HCT116 (cell line): ENCODE measurements at regions not wholly inside any gene's neighbourhood (a gene's known extent, or its start where the extent isn't known, plus 50 kb on each side); places are given as distances from the start of the nearest gene placed in this dataset.

Experiments
- ATAC-seq: fragments of 200-7000 bp; cut with Tn5 transposase; 2 replicates; pipeline ENCODE4 v1.9.1; 2020; ENCODE audit warnings: mild to moderate bottlenecking, moderate library complexity
- BruUV-seq: library from RNA; stranded (reverse); fragments of 400-500 nt; replicated peaks from 2 replicates; lab custom pipeline; 2021; lab: Mats Ljungman, UMichigan
- CTCF ChIA-PET: fragments of 300-600 bp; sonication (Branson Sonifier 250); formaldehyde crosslinking; loops from one replicate; lab custom pipeline; 2021; ENCODE audit warnings: antibody characterized with exemption; lab: Charles Lee
- POLR2A ChIA-PET: fragments of 300-600, 350-600 bp; sonication (Branson Sonifier 250); formaldehyde crosslinking; loops from one replicate; lab custom pipeline; 2021; ENCODE audit warnings: antibody characterized with exemption; lab: Charles Lee
- RAD21 ChIA-PET, 2 experiments: fragments of 300-600 bp; sonication (Branson Sonifier 250); formaldehyde crosslinking; loops; one replicate each; lab custom pipeline; 2023; ENCODE audit warnings: low total read pairs in 2 of 2; ENCODE audit not compliant: uncharacterized antibody in 2 of 2, unreplicated experiment in 2 of 2, low non-redundant PET in 1 of 2; lab: Charles Lee
- DNase-seq: peaks from one replicate; pipeline ENCODE4 v3.0.0-alpha.2; 2010; ENCODE audit warnings: low read depth, low spot score
- H2AFZ ChIP-seq: fragments of 200-600 bp; shearing (Covaris generic), sonication (generic); 2 replicates; pipeline ENCODE4 v1.6.1; 2017; ENCODE audit warnings: low read depth, mixed run types, mixed read lengths, antibody characterized with exemption, low read length; ENCODE audit not compliant: poor library complexity, severe bottlenecking
- H3K27ac ChIP-seq: 2 replicates; pipeline ENCODE4 v1.5.1; 2012; ENCODE audit warnings: low read depth, low read length
- H3K27me3 ChIP-seq: fragments of 200-600 bp; sonication (generic); 2 replicates; pipeline ENCODE4 v1.6.1; 2016; ENCODE audit warnings: mixed run types, low read length, mixed read lengths; ENCODE audit not compliant: insufficient read depth
- H3K36me3 ChIP-seq, 2 experiments: fragments of 200-500 bp in 1 of 2; fragments of 200-600 bp in 1 of 2; sonication (Bioruptor generic) in 1 of 2; sonication (generic) in 1 of 2; 2 replicates each; pipeline versions ENCODE4 v1.5.1 to v1.6.1; 2014 to 2016; ENCODE audit warnings: low read length in 2 of 2, inconsistent platforms in 1 of 2, mixed read lengths in 1 of 2, mixed run types in 1 of 2; ENCODE audit not compliant: insufficient read depth in 2 of 2, control insufficient read depth in 1 of 2
- H3K4me1 ChIP-seq, 2 experiments: fragments of 200-600 bp in 1 of 2; sonication (generic) in 1 of 2; 2 replicates each; pipeline versions ENCODE4 v1.5.1 to v1.6.1; 2012 to 2017; ENCODE audit warnings: low read length in 2 of 2, inconsistent platforms in 1 of 2, mild to moderate bottlenecking in 1 of 2, mixed read lengths in 1 of 2, mixed run types in 1 of 2, moderate library complexity in 1 of 2; ENCODE audit not compliant: insufficient read depth in 2 of 2, control insufficient read depth in 1 of 2
- H3K4me2 ChIP-seq: fragments of 200-600 bp; sonication (generic); 2 replicates; pipeline ENCODE4 v1.6.1; 2017; ENCODE audit warnings: mixed run types, low read length, mixed read lengths
- H3K4me3 ChIP-seq, 2 experiments: fragments of 200-600 bp in 1 of 2; sonication (generic) in 1 of 2; replicated peaks in 1 of 2; 2 replicates each; pipeline ENCODE4 v1.5.1; 2011 to 2016; ENCODE audit warnings: low read length in 2 of 2, control low read depth in 1 of 2, low read depth in 1 of 2, mild to moderate bottlenecking in 1 of 2, mixed read lengths in 1 of 2, mixed run types in 1 of 2
- H3K79me2 ChIP-seq: fragments of 200-600 bp; sonication (generic); 2 replicates; pipeline ENCODE4 v1.6.1; 2017; ENCODE audit warnings: mild to moderate bottlenecking, mixed run types, low read length, moderate library complexity, mixed read lengths; ENCODE audit not compliant: insufficient read depth
- H3K9ac ChIP-seq: fragments of 200-600 bp; sonication (generic); 2 replicates; pipeline ENCODE4 v1.6.1; 2016; ENCODE audit warnings: low read length, mixed read lengths
- H3K9me2 ChIP-seq: fragments of 200-600 bp; sonication (generic), shearing (Covaris generic); 2 replicates; pipeline ENCODE4 v1.6.1; 2017; ENCODE audit warnings: mixed run types, mild to moderate bottlenecking, moderate library complexity; ENCODE audit not compliant: insufficient read depth
- H3K9me3 ChIP-seq, 2 experiments: fragments of 200-500 bp in 1 of 2; fragments of 200-600 bp in 1 of 2; sonication (Bioruptor generic) in 1 of 2; sonication (generic) in 1 of 2; 2 replicates each; pipeline ENCODE4 v1.6.1; 2014 to 2017; ENCODE audit warnings: low read length in 2 of 2, mixed read lengths in 2 of 2, inconsistent platforms in 1 of 2, low read depth in 1 of 2, mild to moderate bottlenecking in 1 of 2, mixed run types in 1 of 2, moderate library complexity in 1 of 2; ENCODE audit not compliant: control insufficient read depth in 1 of 2, insufficient read depth in 1 of 2
- H4K20me1 ChIP-seq: fragments of 200-600 bp; sonication (generic), shearing (Covaris generic); 2 replicates; pipeline ENCODE4 v1.6.1; 2017; ENCODE audit warnings: mixed run types, mild to moderate bottlenecking, moderate library complexity; ENCODE audit not compliant: insufficient read depth
- CBX3 ChIP-seq: IDR thresholded peaks from 2 replicates; pipeline ENCODE4 v1.6.1; 2012; ENCODE audit warnings: low read depth
- CEBPB ChIP-seq: IDR thresholded peaks from 2 replicates; pipeline ENCODE4 v1.6.1; 2012; ENCODE audit warnings: low read depth
- EZH2phosphoT487 ChIP-seq: fragments of 200-600 bp; IDR thresholded peaks from 2 replicates; pipeline ENCODE4 v1.6.1; 2018; ENCODE audit warnings: antibody characterized with exemption, borderline replicate concordance
- JUND ChIP-seq: IDR thresholded peaks from 2 replicates; pipeline ENCODE4 v1.6.1; 2012
- RAD21 ChIP-seq: IDR thresholded peaks from 2 replicates; pipeline ENCODE4 v1.6.1; 2012; ENCODE audit warnings: low read depth, mild to moderate bottlenecking
- SIN3A ChIP-seq: IDR thresholded peaks from 2 replicates; pipeline ENCODE4 v1.6.1; 2012; ENCODE audit warnings: low read depth
- SP1 ChIP-seq: IDR thresholded peaks from 2 replicates; pipeline ENCODE4 v1.6.1; 2012; ENCODE audit warnings: low read depth
- TCF7L2 ChIP-seq: IDR thresholded peaks from 2 replicates; pipeline ENCODE4 v1.7.0; 2011; ENCODE audit warnings: borderline replicate concordance, inconsistent platforms; ENCODE audit not compliant: insufficient read depth, insufficient read length; ENCODE audit errors: extremely low read depth
- ZFX ChIP-seq: fragments of 450-650 bp; IDR thresholded peaks from 2 replicates; pipeline ENCODE4 v1.6.1; 2017
- intact Hi-C: fragments of 100-400 bp; cut with micrococcal nuclease; formaldehyde crosslinking; loops from 2 replicates; pipeline ENCODE4 v1.10.0; 2022
- TF ChIP-seq, protein P1 (sequence below), 3 experiments: fragments of 200-600 bp in 1 of 3; sonication (generic) in 1 of 3; IDR thresholded peaks in 2 of 3; conservative IDR thresholded peaks in 1 of 3; 2 replicates each; pipeline ENCODE4 v1.5.1; 2012 to 2017; ENCODE audit warnings: low read depth in 2 of 3, low read length in 2 of 3, antibody characterized with exemption in 1 of 3, borderline replicate concordance in 1 of 3, control low read depth in 1 of 3, mild to moderate bottlenecking in 1 of 3, mixed read lengths in 1 of 3, mixed run types in 1 of 3, moderate library complexity in 1 of 3; ENCODE audit not compliant: insufficient read depth in 1 of 3
- TF ChIP-seq, protein P2 (sequence below): IDR thresholded peaks from 2 replicates; pipeline ENCODE4 v1.6.1; 2011; ENCODE audit warnings: mild to moderate bottlenecking, low read length, moderate library complexity; ENCODE audit not compliant: insufficient replicate concordance; ENCODE audit errors: extremely low read depth
- TF ChIP-seq, protein P3 (sequence below): IDR thresholded peaks from 2 replicates; pipeline ENCODE4 v1.6.1; 2012

DNA sequence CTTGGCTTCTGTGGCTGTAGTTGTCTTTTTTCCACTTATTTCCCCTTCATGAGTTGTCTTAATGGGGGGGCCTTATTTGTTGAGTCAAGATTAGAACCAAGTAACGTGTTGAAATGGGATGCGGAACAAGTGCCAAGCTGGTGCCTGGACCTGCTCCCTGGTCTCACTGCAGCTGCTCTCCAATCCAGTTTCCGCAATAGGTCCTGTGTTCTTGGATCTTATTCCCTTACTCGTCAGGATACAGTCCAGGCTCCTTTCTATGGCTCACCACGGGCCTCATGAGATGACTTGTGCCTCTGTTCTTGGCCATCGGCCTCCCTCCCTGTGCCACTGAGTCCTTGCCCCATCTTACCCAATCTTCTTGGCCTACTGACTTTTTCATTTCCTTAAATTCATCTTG, 159.6 kb upstream of the CADM1 start:
- no TSS peak for BruUV-seq
- no peaks in the 10 kb centered on the region for H3K27me3 ChIP-seq

More for the DNA sequence above, 159.6 kb upstream of the CADM1 start:
- H3K9ac ChIP-seq = no peak overlapping the region
- H3K9me3 ChIP-seq = no peaks in the 10 kb centered on the region; a peak in 1 of 4 replicates
- H3K27ac ChIP-seq = no peak overlapping the region
- RAD21 ChIA-PET = no interaction called here
- CTCF ChIA-PET = no interaction called here
- H3K4me1 ChIP-seq = no peaks in the 10 kb centered on the region
- no peak overlapping the region for H3K4me2 ChIP-seq
- no peak overlapping the region for H3K4me3 ChIP-seq
- no peaks in the 10 kb centered on the region for H3K79me2 ChIP-seq
- H3K36me3 ChIP-seq = no peaks in the 10 kb centered on the region
- H3K9me2 ChIP-seq = no peaks in the 10 kb centered on the region
- DNase-seq (no peak), ATAC-seq (no peak)
- no peaks in the 10 kb centered on the region for H4K20me1 ChIP-seq
- no peak for TF ChIP-seq EZH2phosphoT487
- no peak for TF ChIP-seq JUND
- TF ChIP-seq ZFX = no peak
- TF ChIP-seq CEBPB = no peak
- TF ChIP-seq, protein P1, sequence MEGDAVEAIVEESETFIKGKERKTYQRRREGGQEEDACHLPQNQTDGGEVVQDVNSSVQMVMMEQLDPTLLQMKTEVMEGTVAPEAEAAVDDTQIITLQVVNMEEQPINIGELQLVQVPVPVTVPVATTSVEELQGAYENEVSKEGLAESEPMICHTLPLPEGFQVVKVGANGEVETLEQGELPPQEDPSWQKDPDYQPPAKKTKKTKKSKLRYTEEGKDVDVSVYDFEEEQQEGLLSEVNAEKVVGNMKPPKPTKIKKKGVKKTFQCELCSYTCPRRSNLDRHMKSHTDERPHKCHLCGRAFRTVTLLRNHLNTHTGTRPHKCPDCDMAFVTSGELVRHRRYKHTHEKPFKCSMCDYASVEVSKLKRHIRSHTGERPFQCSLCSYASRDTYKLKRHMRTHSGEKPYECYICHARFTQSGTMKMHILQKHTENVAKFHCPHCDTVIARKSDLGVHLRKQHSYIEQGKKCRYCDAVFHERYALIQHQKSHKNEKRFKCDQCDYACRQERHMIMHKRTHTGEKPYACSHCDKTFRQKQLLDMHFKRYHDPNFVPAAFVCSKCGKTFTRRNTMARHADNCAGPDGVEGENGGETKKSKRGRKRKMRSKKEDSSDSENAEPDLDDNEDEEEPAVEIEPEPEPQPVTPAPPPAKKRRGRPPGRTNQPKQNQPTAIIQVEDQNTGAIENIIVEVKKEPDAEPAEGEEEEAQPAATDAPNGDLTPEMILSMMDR (IDR thresholded peaks at IDR 0.05 in 2 of 3, conservative IDR thresholded peaks at IDR 0.05 in 1 of 3; ENCODE audit: borderline replicate concordance in 1 of 3, insufficient read depth in 1 of 3, low read depth in 2 of 3, low read length in 2 of 3) = no peak
- TF ChIP-seq, protein P2, sequence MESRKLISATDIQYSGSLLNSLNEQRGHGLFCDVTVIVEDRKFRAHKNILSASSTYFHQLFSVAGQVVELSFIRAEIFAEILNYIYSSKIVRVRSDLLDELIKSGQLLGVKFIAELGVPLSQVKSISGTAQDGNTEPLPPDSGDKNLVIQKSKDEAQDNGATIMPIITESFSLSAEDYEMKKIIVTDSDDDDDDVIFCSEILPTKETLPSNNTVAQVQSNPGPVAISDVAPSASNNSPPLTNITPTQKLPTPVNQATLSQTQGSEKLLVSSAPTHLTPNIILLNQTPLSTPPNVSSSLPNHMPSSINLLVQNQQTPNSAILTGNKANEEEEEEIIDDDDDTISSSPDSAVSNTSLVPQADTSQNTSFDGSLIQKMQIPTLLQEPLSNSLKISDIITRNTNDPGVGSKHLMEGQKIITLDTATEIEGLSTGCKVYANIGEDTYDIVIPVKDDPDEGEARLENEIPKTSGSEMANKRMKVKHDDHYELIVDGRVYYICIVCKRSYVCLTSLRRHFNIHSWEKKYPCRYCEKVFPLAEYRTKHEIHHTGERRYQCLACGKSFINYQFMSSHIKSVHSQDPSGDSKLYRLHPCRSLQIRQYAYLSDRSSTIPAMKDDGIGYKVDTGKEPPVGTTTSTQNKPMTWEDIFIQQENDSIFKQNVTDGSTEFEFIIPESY = no peak
- no peak for TF ChIP-seq RAD21
- no peak for TF ChIP-seq SIN3A
- TF ChIP-seq TCF7L2 = no peak
- TF ChIP-seq, protein P3, sequence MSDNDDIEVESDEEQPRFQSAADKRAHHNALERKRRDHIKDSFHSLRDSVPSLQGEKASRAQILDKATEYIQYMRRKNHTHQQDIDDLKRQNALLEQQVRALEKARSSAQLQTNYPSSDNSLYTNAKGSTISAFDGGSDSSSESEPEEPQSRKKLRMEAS = no peak
- no peak for TF ChIP-seq SP1
- TF ChIP-seq CBX3 = no peak
- POLR2A ChIA-PET = no interaction called here
- intact Hi-C loops = no loop called here
- H2AFZ ChIP-seq = no peak overlapping the region
